ENCODE measurements at regions not wholly inside any gene's neighbourhood (a gene's known extent, or its start where the extent isn't known, plus 50 kb on each side); places are given as distances from the start of the nearest gene placed in this dataset.

DNA sequence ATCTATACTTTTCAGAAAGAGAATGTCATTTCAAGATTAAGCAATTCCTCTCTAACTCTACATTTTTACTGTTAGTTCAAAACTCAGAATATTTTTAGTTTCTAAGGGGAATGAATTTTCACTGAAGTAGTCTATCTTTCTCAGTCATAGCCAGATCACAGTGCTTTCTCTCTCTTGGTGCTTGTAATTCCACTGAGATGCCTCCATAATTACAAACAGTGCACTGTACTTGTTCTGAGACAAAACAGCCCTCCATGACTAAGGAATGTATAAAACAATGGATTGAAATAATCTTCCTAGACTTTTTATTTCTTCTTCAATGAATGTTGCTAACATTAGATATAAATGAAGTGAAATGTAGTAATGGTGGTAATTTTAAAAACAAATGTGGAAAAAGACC lies 603.2 kb upstream of the FAM241A start (continued):
- TF ChIP-seq SUZ12 (IDR thresholded peaks at IDR 0.05; ENCODE audit: low read length) (no peak), KDM1A (IDR thresholded peaks at IDR 0.05; ENCODE audit: borderline replicate concordance, low read length) (no peak), JUN (IDR thresholded peaks at IDR 0.05; ENCODE audit: low read depth, low read length) (no peak), ASH2L (IDR thresholded peaks at IDR 0.05; ENCODE audit: low read length) (no peak)
